Right lobe of liver (tissue), 6 donors: ENCODE measurements at regions not wholly inside any gene's neighbourhood (a gene's known extent, or its start where the extent isn't known, plus 50 kb on each side); places are given as distances from the start of the nearest gene placed in this dataset.

ENCODE experiments used
- ATAC-seq, 4 donors: fragments of 200-7000 bp; cut with Tn5 transposase; one replicate each; pipeline ENCODE4 v1.9.1; 2020; ENCODE audit warnings: mild to moderate bottlenecking in 4 of 4, moderate library complexity in 4 of 4
- DNase-seq, 3 donors: peaks; one replicate each; pipeline ENCODE4 v3.0.0-alpha.2; 2020
- H3K27ac ChIP-seq, 3 donors: fragments of 200-600 bp; one replicate each; pipeline ENCODE4 v1.8.0; 2022
- H3K27me3 ChIP-seq, 2 donors: fragments of 200-600 bp; one replicate each; pipeline ENCODE4 v1.8.0; 2022
- H3K36me3 ChIP-seq, 4 donors: fragments of 200-600 bp; sonication (generic) in 1 of 4; one replicate each; pipeline versions ENCODE4 v1.5.1 to v1.8.0; 2017 to 2022; ENCODE audit warnings: control low read depth in 1 of 4
- H3K4me1 ChIP-seq, 4 donors: fragments of 200-600 bp; sonication (generic) in 1 of 4; one replicate each; pipeline versions ENCODE4 v1.5.1 to v1.8.0; 2017 to 2022; ENCODE audit warnings: control low read depth in 1 of 4
- H3K4me3 ChIP-seq, 3 donors: fragments of 200-600 bp; one replicate each; pipeline ENCODE4 v1.8.0; 2022
- H3K9me3 ChIP-seq, 4 donors: fragments of 200-600 bp; sonication (generic) in 1 of 4; one replicate each; pipeline versions ENCODE4 v1.5.1 to v1.8.0; 2017 to 2022; ENCODE audit warnings: control low read depth in 1 of 4
- POLR2A ChIP-seq: fragments of 450-650 bp; IDR thresholded peaks from one replicate; pipeline ENCODE4 v1.6.1; 2017; ENCODE audit warnings: antibody characterized with exemption, mild to moderate bottlenecking
- WGBS: methylation state at CpG from one replicate; pipeline ENCODE4 v1.1.6; 2018; ENCODE audit warnings: low coverage, low lambda C conversion rate; ENCODE audit not compliant: insufficient coverage; ENCODE audit errors: missing lambda C conversion rate; 5-methylcytosine and 5-hydroxymethylcytosine counted together
- intact Hi-C, 2 donors: fragments of 100-400 bp; cut with DNase I; formaldehyde crosslinking; loops; one replicate each; pipeline versions ENCODE4 v1.11.2 to v1.14.1; 2022
- TF ChIP-seq, protein P1 (sequence below), 4 donors: fragments of 200-600 bp in 3 of 4; fragments of 450-650 bp in 1 of 4; IDR thresholded peaks; one replicate each; pipeline versions ENCODE4 v1.5.1 to v1.8.0; 2016 to 2022; ENCODE audit warnings: antibody characterized with exemption in 4 of 4, mild to moderate bottlenecking in 2 of 4
- donor health status: DM: no; HTN: yes; CAD: no.
- donor health status: DM: no; HTN: no; CAD: no.
- donor health status: DM: no; HTN: no; CAD: no.
- donor health status: DM: no; HTN: yes; CAD: no.
- donor health status: DM: no; HTN: yes; CAD: no.

GRCh38 chr9:115999498-115999897 lies 154.1 kb upstream of the PAPPA start:
- peaks cover 0 to 7% (median 0%) of the 10 kb centered on the region in 4 donors for H3K4me1 ChIP-seq
- intact Hi-C loops, result no loop called here
- ATAC-seq (no peak), DNase-seq (no peak)
- no peaks in the 10 kb centered on the region for H3K36me3 ChIP-seq
- WGBS, result 40% methylated on average over 2 of the region's 2 CpGs
- no peak overlapping the region for H3K27ac ChIP-seq
- H3K4me3 ChIP-seq, result no peak overlapping the region
- H3K27me3 ChIP-seq, result no peaks in the 10 kb centered on the region
- H3K9me3 ChIP-seq, result no peaks in the 10 kb centered on the region
- TF ChIP-seq, protein P1, sequence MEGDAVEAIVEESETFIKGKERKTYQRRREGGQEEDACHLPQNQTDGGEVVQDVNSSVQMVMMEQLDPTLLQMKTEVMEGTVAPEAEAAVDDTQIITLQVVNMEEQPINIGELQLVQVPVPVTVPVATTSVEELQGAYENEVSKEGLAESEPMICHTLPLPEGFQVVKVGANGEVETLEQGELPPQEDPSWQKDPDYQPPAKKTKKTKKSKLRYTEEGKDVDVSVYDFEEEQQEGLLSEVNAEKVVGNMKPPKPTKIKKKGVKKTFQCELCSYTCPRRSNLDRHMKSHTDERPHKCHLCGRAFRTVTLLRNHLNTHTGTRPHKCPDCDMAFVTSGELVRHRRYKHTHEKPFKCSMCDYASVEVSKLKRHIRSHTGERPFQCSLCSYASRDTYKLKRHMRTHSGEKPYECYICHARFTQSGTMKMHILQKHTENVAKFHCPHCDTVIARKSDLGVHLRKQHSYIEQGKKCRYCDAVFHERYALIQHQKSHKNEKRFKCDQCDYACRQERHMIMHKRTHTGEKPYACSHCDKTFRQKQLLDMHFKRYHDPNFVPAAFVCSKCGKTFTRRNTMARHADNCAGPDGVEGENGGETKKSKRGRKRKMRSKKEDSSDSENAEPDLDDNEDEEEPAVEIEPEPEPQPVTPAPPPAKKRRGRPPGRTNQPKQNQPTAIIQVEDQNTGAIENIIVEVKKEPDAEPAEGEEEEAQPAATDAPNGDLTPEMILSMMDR (IDR thresholded peaks at IDR 0.05), result no peak
- TF ChIP-seq POLR2A, result no peak

- no peak for TF ChIP-seq POLR2A
- TF ChIP-seq, protein P1 (IDR thresholded peaks at IDR 0.05), result peak; percentile 37 to 56 (median 44)
- DNase-seq (peak in 1 of 3 donors; percentile 18), ATAC-seq (peak; percentile 51 to 65 (median 56))
- no peaks in the 10 kb centered on the region for H3K9me3 ChIP-seq
- H3K4me1 ChIP-seq, result peaks cover 0 to 7% (median 0%) of the 10 kb centered on the region in 4 donors
- H3K36me3 ChIP-seq, result no peaks in the 10 kb centered on the region
- H3K27ac ChIP-seq, result no peak overlapping the region
- H3K27me3 ChIP-seq, result no peaks in the 10 kb centered on the region
- no peak overlapping the region for H3K4me3 ChIP-seq
- 67% methylated on average over 4 of the region's 4 CpGs for WGBS
- intact Hi-C loops, result no loop called here
Observed at GRCh38 chr9:116000748-116001329, 152.8 kb upstream of the PAPPA start.

- Histone ChIP-seq H3K4me3 (no peak overlapping the region), H3K9me3 (no peaks in the 10 kb centered on the region), H3K4me1 (no peaks in the 10 kb centered on the region), H3K27ac (no peak overlapping the region), H3K27me3 (no peaks in the 10 kb centered on the region), H3K36me3 (no peaks in the 10 kb centered on the region)
- intact Hi-C loops, result no loop called here
- TF ChIP-seq, protein P1 (IDR thresholded peaks at IDR 0.05), result no peak
- no peak for TF ChIP-seq POLR2A
- 81% methylated on average over 5 of the region's 5 CpGs for WGBS
- DNase-seq, result no peak
- ATAC-seq, result peak in 1 of 4 donors; percentile 18
Observed at GRCh38 chr9:116002181-116002580, 151.4 kb upstream of the PAPPA start.

GRCh38 chr9:116002624-116003023 lies 151.0 kb upstream of the PAPPA start:
- Histone ChIP-seq H3K27ac (no peak overlapping the region), H3K4me1 (no peaks in the 10 kb centered on the region), H3K4me3 (no peak overlapping the region), H3K9me3 (no peaks in the 10 kb centered on the region), H3K27me3 (no peaks in the 10 kb centered on the region), H3K36me3 (no peaks in the 10 kb centered on the region)
- TF ChIP-seq, protein P1 (IDR thresholded peaks at IDR 0.05), result no peak
- TF ChIP-seq POLR2A, result no peak
- ATAC-seq (peak; percentile 32 to 97 (median 65)), DNase-seq (peak; percentile 22 to 61 (median 43))
- intact Hi-C loops, result no loop called here
- 22% methylated on average over 3 of the region's 3 CpGs for WGBS

DNA sequence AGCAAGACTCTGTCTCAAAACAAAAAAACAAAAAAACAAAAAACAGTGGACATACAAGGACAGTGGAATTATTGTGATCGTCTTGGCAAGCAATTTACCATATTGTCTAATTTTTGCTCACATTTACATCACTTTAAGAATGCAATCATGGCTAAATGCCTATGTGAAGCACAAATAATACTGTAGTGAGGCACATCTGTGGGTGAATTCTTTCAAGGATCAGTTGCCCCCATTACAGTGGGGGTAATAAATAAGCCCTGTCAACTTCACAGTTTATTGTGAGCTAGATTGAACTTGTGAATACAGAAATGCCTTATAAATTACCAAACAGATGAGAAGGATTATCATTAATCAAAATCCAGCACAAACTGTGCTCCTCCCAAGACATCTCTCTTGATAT lies 150.2 kb upstream of the PAPPA start:
- Histone ChIP-seq H3K4me3 (no peak overlapping the region), H3K27ac (no peak overlapping the region), H3K4me1 (no peaks in the 10 kb centered on the region), H3K27me3 (no peaks in the 10 kb centered on the region), H3K36me3 (no peaks in the 10 kb centered on the region), H3K9me3 (no peaks in the 10 kb centered on the region)
- intact Hi-C loops, result no loop called here
- no peak for TF ChIP-seq POLR2A
- TF ChIP-seq, protein P1 (IDR thresholded peaks at IDR 0.05), result no peak
- ATAC-seq, result no peak
- WGBS, result 67% methylated on average over 1 of the region's 1 CpG
- DNase-seq, result no peak
